HepG2 (cell line): ENCODE measurements at regions not wholly inside any gene's neighbourhood (a gene's known extent, or its start where the extent isn't known, plus 50 kb on each side); places are given as distances from the start of the nearest gene placed in this dataset.

ENCODE experiments used
- CHD2 ChIP-seq: IDR thresholded peaks from 2 replicates; pipeline ENCODE4 v1.6.1; 2011; ENCODE audit warnings: low read depth, low read length, improper control_type of control experiment
- NFE2L1 ChIP-seq: sonication (generic); formaldehyde crosslinking; IDR thresholded peaks from 2 replicates; pipeline ENCODE4 v1.4.0; 2020; ENCODE audit warnings: missing genetic modification reagents, mild to moderate bottlenecking, borderline replicate concordance
- RFX1 ChIP-seq: fragments of 450-650 bp; IDR thresholded peaks from 2 replicates; pipeline ENCODE4 v1.6.1; 2017
- SIN3A ChIP-seq: IDR thresholded peaks from 2 replicates; pipeline ENCODE4 v1.6.1; 2011; ENCODE audit warnings: low read depth, mild to moderate bottlenecking, control low read depth, low read length, borderline replicate concordance
- ZNF75D ChIP-seq: sonication (generic); formaldehyde crosslinking; IDR thresholded peaks from 2 replicates; pipeline ENCODE4 v1.8.1; 2023; ENCODE audit warnings: missing genetic modification reagents, mild to moderate bottlenecking, borderline replicate concordance
- TF ChIP-seq, protein P1 (sequence below): sonication (generic); formaldehyde crosslinking; IDR thresholded peaks from 2 replicates; pipeline ENCODE4 v1.5.0; 2020; ENCODE audit warnings: mild to moderate bottlenecking, missing genetic modification reagents, moderate library complexity
- TF ChIP-seq, protein P2 (sequence below): sonication (generic); formaldehyde crosslinking; IDR thresholded peaks from 2 replicates; pipeline ENCODE4 v1.8.1; 2022; ENCODE audit warnings: low read depth, mild to moderate bottlenecking, missing genetic modification reagents

DNA sequence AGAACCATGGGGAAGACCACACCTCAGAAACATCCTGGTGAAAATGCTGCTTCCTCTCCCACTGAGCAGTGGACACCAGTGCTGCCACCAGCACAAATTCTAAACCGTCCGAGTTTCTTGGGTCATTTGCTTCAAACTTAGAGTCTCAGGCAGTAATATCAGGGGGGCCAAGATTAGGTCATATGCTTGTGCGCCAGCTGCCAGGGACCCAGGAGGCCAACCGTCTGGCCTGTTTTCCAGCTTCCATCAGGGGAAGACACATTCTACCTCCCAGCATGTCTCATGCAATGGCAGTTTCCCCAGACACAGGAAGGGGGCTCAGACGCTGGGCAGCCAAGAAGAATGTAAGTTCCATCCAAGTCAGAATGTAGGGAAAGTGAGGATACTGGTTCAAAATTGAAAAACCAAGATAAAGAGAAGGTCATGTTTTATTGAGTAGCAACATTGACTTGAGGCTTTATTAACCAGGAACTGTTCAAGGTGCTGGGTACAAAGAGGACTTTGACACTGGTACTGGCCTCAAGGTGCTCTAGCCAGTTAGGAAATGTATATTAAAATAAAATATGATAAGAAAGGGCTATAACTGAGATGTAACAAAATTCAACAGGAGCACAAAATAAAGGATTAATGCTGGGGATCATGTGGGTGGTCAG is 59.7 kb upstream of the EED start:
- TF ChIP-seq NFE2L1 = no peak
- TF ChIP-seq, protein P1, sequence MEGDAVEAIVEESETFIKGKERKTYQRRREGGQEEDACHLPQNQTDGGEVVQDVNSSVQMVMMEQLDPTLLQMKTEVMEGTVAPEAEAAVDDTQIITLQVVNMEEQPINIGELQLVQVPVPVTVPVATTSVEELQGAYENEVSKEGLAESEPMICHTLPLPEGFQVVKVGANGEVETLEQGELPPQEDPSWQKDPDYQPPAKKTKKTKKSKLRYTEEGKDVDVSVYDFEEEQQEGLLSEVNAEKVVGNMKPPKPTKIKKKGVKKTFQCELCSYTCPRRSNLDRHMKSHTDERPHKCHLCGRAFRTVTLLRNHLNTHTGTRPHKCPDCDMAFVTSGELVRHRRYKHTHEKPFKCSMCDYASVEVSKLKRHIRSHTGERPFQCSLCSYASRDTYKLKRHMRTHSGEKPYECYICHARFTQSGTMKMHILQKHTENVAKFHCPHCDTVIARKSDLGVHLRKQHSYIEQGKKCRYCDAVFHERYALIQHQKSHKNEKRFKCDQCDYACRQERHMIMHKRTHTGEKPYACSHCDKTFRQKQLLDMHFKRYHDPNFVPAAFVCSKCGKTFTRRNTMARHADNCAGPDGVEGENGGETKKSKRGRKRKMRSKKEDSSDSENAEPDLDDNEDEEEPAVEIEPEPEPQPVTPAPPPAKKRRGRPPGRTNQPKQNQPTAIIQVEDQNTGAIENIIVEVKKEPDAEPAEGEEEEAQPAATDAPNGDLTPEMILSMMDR (CRISPR knock-in tag) = no peak
- no peak for TF ChIP-seq CHD2
- TF ChIP-seq RFX1 = no peak
- no peak for TF ChIP-seq ZNF75D (CRISPR knock-in tag)
- TF ChIP-seq, protein P2, sequence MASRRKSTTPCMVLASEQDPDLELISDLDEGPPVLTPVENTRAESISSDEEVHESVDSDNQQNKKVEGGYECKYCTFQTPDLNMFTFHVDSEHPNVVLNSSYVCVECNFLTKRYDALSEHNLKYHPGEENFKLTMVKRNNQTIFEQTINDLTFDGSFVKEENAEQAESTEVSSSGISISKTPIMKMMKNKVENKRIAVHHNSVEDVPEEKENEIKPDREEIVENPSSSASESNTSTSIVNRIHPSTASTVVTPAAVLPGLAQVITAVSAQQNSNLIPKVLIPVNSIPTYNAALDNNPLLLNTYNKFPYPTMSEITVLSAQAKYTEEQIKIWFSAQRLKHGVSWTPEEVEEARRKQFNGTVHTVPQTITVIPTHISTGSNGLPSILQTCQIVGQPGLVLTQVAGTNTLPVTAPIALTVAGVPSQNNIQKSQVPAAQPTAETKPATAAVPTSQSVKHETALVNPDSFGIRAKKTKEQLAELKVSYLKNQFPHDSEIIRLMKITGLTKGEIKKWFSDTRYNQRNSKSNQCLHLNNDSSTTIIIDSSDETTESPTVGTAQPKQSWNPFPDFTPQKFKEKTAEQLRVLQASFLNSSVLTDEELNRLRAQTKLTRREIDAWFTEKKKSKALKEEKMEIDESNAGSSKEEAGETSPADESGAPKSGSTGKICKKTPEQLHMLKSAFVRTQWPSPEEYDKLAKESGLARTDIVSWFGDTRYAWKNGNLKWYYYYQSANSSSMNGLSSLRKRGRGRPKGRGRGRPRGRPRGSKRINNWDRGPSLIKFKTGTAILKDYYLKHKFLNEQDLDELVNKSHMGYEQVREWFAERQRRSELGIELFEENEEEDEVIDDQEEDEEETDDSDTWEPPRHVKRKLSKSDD (CRISPR knock-in tag) = no peak
- TF ChIP-seq SIN3A = no peak
